ENCODE measurements at regions not wholly inside any gene's neighbourhood (a gene's known extent, or its start where the extent isn't known, plus 50 kb on each side); places are given as distances from the start of the nearest gene placed in this dataset.

- DNase-seq, result no peak
Measured at GRCh38 chr5:40384782-40385390, 294.8 kb upstream of the PTGER4 start.

- DNase-seq, result no peak
Measured at GRCh38 chr5:40383749-40384651, 295.7 kb upstream of the PTGER4 start.

GRCh38 chr5:40381676-40382363, 297.9 kb upstream of the PTGER4 start:
- DNase-seq, result no peak

DNA sequence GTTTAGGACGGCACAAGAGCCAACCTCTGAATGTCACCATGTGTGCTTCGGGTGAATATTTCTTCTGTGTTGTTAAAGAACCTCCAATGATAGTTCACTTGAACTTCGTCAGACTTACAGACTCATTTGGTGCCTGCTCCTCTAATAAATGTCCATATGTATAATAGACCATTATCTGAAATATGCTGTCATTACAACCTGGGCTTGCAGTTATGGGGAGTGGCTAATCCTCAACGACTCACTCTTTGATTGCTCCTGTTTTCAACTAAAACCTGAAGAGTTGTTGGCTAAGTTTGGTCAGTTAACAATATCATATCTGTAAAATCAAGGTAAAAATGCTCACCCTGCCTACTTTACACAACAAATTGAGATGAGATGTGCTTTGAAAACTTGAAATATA, 298.7 kb upstream of the PTGER4 start:
- DNase-seq, result no peak

GRCh38 chr5:40378396-40379177, 301.1 kb upstream of the PTGER4 start:
- no peak for DNase-seq

DNA sequence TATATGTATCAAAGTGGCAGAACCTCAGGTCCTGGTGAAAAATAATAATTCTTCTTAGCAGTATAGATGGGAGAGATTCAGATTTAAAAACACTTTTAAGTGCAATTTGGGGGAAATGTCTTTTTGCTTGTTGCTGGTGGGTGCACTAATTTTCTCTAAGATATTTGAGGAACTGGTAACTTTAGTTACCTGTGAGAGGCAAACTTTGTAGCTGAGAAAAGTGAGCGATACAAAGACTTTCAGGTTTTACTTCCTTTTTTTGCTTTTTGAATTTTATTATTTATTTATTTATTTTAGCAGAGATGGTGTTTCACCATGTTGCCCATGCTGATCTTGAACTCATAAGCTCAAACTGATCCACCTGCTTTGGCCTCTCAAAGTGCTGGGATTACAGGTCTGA, 303.1 kb upstream of the PTGER4 start:
- no peak for DNase-seq

DNA sequence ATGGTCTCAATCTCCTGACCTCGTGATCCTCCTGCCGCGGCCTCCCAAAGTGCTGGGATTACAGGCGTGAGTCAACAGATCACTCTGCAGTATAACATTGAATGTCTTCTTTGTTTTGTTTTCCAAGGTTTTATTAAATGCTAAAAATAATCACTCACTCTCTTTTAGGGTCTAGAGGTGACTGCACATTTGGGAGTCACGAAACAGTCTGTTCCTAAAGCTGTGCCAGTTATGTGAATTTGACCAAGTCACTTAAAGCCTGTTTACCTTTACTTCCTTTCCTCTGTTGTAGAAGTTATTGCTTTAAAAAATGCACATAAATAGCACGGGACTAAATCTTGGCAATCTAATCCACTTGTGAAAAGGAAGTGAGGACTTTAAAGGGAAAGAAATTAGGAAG, 304.9 kb upstream of the PTGER4 start:
- no peak for DNase-seq

DNA sequence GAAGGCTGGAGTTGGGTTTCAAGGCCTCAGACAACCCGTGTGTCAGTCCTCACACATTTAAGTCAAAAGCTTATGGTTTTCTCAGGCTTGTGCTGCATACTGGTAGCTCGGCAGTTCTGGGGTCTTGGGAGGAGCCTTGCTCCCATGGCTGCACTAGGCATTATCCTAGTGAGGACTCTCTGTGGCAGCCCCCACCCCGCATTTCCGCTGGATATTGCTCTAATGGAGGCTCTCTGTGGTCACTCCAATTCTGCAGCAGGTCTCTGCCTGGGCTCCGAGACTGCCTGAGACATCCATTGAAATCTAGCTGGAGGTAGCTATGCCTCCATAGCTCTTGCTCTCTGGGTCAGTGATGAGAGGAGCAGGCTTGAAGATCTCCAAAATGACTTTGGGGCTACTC, 311.5 kb upstream of the PTGER4 start:
- DNase-seq, result no peak

DNA sequence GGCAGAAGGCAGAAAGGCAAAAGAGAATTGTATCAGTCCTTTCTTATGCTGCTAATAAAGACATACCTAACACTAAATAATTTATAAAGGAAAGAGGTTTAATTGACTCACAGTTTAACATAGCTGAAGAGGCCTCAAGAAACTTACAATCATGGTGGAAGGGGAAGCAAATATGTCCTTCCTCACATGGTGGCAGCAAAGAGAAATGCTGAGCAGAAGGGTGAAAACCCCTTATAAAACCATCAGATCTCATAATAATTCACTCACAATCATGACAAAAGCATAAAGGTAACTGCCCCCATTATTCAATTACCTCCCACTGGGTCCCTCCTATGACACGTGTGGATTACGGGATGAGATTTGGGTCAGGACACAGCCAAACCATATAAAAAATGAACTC, 312.5 kb upstream of the PTGER4 start:
- no peak for DNase-seq

GRCh38 chr5:40365342-40366330, 314.1 kb upstream of the PTGER4 start:
- no peak for DNase-seq

- DNase-seq, result no peak
Measured at GRCh38 chr5:40364441-40364840, 315.3 kb upstream of the PTGER4 start.

DNA sequence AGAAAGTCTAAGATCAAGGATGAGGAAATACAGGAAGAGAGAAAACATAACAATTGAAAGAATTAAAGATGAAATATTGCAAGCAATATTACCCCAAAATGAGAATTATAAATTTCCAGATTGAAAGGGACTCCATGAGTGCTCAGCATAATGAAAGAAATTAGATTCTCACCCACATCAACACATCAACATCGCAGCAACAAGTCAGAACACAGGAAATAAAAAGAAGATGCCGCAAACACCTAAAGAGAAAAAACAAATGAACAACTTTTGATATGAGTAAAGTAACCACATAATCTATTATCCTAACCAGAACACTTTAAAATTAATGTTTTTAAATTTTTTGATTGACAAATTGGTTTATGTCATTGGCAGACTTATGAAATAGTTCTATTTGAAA, 318.3 kb upstream of the PTGER4 start:
- DNase-seq, result no peak

- DNase-seq, result no peak
Measured at GRCh38 chr5:40360685-40361084, 319.0 kb upstream of the PTGER4 start.

DNA sequence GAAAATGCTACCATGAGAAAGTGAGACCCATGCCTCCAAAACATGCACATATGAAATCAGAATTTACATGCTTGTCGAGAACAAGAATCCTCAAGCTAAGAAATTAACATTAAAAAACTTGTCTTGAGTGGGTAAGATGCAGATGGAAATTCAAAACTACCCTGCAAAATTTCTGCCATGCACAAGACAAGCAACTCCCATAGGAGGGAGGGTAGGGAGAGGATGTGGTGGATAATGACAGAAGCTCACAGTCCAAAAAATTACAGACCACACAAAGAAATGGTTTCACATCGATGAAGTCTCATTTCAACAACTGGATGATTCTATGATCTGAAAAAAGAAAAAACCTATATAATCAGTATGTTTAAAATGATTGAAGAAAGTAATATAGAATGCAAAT, 319.9 kb upstream of the PTGER4 start:
- no peak for DNase-seq

- DNase-seq, result no peak
Measured at GRCh38 chr5:40359093-40359492, 320.6 kb upstream of the PTGER4 start.

GRCh38 chr5:40356248-40356647, 323.5 kb upstream of the PTGER4 start:
- DNase-seq, result no peak

DNA sequence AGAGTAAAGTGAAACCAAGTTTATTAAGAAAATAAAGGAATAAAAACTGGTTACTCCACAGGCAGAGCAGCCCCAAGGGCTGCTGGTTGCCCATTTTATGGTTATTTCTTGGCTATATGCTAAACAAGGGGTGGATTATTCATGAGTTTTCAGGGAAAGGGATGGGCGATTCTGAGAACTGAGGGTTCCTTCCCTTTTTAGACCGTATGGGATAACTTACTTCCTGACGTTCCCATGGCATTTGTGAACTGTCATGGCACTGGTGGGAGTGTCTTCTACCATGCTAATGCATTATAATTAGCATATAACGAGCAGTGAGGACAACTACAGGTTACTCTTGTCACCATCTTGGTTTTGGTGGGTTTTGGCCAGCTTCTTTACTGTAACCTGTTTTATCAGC, 323.9 kb upstream of the PTGER4 start:
- DNase-seq, result no peak

- no peak for DNase-seq
Measured at GRCh38 chr5:40355181-40355580, 324.5 kb upstream of the PTGER4 start.

DNA sequence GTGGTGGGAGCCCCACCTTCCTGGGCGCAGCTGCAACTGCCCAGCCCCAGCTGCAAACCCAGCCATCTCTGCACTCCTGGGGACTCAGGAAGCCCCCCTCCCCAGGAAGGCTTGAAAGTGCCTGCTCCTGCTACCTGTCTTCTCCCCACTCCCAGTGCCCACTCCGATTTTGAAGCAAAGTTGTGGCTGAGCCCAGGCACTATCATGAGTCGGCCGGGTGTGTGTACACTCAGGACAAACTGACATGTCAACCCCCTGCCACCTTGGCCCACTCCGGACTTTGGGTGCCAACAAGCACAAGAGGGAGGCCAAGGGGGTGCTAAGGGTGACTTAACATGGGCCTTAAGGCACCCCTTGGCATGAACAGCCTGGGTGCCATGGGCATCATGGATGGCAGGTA, 325.5 kb upstream of the PTGER4 start:
- DNase-seq, result no peak

- no peak for DNase-seq
Measured at GRCh38 chr5:40353442-40353841, 326.3 kb upstream of the PTGER4 start.

DNA sequence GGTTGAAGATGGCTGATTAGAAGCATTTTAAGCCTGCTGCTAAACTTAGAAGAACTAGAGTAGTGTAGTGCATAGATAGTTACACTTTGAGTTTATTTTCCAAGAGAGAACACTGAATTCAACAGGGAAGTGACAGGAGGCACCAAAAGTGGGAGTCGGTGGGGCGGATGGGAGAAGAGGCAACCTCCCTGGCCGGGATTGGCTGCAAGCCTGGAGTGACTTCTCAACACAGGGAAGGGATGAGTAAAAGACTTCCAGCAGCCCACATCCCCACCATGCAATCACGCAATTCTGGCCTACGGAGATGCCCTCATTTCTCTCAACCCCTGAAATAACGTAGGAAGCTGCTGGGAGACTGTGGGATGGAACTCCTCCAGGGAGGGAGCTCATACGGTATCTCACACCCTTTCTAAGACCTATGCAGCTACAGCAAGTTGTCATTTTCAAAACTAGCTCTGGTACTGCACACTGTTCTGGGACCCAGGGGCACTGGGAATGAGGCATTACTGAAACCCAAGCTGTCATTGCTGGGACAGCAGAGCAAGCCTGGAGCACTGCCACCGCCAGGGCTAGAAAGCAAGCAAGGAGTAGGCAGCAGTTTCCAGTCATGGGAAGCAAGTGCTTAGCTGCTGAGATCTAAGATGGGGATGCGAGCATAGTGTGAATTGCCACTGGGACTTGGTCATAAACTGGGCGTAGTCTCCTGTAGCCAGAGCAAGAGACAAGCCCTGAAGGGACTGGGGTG, 331.6 kb upstream of the PTGER4 start:
- DNase-seq, result no peak
